ENCODE measurements at regions not wholly inside any gene's neighbourhood (a gene's known extent, or its start where the extent isn't known, plus 50 kb on each side); places are given as distances from the start of the nearest gene placed in this dataset.

- TF ChIP-seq FOSL1 (tag; conservative IDR thresholded peaks at IDR 0.05) (no peak), CTCF (IDR thresholded peaks at IDR 0.05 in 2 of 3, conservative IDR thresholded peaks at IDR 0.05 in 1 of 3; ENCODE audit: insufficient read depth in 2 of 3, low read depth in 1 of 3, low read length in 3 of 3) (no peak), USF1 (CRISPR knock-in tag; IDR thresholded peaks at IDR 0.05) (no peak), RNF219 (CRISPR knock-in tag; IDR thresholded peaks at IDR 0.05) (no peak), ZBTB33 (CRISPR knock-in tag; IDR thresholded peaks at IDR 0.05) (no peak), ZNF133 (CRISPR knock-in tag; IDR thresholded peaks at IDR 0.05) (no peak), CREB3 (tag; conservative IDR thresholded peaks at IDR 0.05; ENCODE audit: low read depth) (no peak), CBX1 (IDR thresholded peaks at IDR 0.05; ENCODE audit: low read depth) (no peak), ZNF79 (CRISPR knock-in tag; IDR thresholded peaks at IDR 0.05; ENCODE audit: low read depth) (no peak)
These were observed 101.2 kb downstream of the SCP2D1 start for GRCh38 chr20:18914796-18915195.
